ENCODE measurements at regions not wholly inside any gene's neighbourhood (a gene's known extent, or its start where the extent isn't known, plus 50 kb on each side); places are given as distances from the start of the nearest gene placed in this dataset.

DNA sequence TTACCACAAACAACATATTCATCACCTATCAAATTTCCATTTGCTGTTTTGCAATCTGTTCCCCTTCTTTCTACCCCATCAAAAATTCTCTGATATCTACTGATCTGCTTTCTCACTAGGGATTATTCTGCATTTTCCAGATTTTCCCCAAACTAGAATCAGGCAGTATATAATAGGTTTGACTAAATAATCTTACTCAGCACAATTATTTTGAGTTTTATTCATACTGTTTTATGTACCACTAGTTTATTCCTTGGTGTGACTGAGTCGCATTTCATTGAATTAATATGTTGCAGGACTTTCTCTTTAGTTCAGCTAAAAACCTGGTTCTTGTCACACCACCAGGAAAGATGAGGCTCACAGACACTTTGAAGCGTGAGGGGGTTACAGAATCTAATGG lies 131.4 kb downstream of the CYLC2 start:
- TF ChIP-seq, protein P1, sequence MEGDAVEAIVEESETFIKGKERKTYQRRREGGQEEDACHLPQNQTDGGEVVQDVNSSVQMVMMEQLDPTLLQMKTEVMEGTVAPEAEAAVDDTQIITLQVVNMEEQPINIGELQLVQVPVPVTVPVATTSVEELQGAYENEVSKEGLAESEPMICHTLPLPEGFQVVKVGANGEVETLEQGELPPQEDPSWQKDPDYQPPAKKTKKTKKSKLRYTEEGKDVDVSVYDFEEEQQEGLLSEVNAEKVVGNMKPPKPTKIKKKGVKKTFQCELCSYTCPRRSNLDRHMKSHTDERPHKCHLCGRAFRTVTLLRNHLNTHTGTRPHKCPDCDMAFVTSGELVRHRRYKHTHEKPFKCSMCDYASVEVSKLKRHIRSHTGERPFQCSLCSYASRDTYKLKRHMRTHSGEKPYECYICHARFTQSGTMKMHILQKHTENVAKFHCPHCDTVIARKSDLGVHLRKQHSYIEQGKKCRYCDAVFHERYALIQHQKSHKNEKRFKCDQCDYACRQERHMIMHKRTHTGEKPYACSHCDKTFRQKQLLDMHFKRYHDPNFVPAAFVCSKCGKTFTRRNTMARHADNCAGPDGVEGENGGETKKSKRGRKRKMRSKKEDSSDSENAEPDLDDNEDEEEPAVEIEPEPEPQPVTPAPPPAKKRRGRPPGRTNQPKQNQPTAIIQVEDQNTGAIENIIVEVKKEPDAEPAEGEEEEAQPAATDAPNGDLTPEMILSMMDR (IDR thresholded peaks at IDR 0.05): no peak
- no peak for TF ChIP-seq POLR2A (IDR thresholded peaks at IDR 0.05)
